NCI-H69 (cell line): ENCODE measurements at regions not wholly inside any gene's neighbourhood (a gene's known extent, or its start where the extent isn't known, plus 50 kb on each side); places are given as distances from the start of the nearest gene placed in this dataset.
A peak's percentile ranks its signal among the peaks of the same experiment; 100 is the strongest.
"Not testable (repeated sequence)": the region's sequence is repeated elsewhere in the genome, so short reads cannot be mapped to it uniquely, and the experiment has no call there.

Experiments
- DNase-seq: peaks from one replicate; lab custom pipeline; 2025; lab: John Stamatoyannopoulos, UW

DNA sequence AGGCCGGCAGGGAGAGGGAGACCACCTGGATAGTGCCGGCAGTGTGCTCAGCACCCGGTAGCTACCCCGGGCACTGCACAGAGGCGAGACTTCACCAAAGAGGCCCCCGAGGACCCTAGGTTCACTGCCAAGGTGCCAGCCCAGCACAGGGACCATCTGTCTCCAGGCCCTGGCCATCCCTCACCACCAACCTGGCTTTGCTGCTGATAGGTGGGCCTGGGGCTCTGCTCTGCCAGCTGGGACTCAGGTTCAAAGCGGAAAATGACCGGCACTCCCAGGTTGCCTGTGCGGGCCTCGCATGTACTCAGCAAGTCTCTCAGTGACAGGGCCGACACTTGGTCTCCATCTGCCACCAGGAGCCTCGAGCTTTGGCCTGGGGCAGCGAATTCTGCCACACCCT is 812.2 kb downstream of the BRD1 start:
- peak; percentile 88 for DNase-seq

DNA sequence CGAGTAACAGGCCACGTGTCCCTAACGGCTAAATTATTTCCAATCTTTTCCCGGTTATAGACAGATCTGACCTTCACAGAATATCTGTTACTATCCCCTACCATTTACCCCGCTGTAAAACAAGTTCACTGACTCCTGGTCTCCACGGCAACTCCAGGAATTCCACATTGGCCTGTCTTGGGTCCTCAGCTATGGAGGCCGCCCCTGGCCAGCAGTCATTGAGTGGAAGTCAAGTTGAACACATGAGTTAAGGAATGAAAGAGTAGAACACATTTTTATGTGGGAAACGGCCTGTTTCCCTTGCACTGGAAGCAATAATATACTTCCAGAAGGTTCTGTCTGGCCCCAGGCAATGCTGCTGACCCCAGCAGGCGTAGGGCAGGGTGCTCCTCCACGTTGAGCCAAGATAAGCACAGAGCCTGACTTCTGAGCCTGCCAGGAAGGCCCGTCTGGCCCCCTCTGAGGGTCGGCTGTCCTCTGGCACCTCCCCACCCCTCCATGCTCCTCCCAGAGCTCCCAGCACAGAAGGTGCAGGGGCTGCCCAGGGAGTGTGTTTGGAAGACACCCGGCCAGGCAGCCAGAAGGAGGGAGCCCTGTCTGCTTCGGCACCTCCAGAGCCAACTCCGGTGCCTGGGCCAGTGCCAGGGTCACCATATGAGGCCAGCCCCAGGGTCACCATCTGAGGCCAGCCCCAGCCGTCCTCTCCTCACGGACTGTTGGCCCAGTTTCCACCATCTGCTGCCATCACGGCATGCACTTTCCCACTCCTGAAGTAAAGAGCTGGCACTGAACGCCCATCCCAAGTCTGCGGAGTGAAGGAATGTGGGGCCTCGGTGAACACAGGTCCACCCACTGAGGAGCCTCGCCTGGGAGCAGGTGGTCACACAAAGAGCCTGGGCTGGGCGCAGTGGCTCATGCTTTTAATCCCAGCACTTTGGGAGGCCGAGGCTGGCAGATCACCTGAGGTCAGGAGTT is 813.2 kb downstream of the BRD1 start:
- DNase-seq: peak; percentile 8

DNA sequence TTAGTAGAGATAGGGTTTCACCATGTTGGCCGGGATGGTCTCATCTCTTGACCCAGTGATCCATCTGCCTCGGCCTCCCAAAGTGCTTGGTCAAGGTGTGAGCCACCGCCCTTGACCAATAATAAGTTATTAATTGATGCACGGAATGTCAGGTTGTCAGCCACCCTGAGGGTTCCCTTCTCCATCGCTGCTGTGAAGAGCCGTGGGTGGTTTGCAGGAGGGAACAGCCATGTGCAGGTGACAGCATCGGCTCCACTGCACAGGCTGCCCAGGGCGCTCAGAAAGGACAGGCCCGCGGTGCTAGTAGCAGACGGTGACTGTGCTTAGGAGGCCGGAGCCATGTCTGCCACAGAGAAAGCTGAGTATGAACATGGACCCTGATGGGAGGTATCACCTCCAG is 814.0 kb downstream of the BRD1 start:
- DNase-seq: no peak

DNA sequence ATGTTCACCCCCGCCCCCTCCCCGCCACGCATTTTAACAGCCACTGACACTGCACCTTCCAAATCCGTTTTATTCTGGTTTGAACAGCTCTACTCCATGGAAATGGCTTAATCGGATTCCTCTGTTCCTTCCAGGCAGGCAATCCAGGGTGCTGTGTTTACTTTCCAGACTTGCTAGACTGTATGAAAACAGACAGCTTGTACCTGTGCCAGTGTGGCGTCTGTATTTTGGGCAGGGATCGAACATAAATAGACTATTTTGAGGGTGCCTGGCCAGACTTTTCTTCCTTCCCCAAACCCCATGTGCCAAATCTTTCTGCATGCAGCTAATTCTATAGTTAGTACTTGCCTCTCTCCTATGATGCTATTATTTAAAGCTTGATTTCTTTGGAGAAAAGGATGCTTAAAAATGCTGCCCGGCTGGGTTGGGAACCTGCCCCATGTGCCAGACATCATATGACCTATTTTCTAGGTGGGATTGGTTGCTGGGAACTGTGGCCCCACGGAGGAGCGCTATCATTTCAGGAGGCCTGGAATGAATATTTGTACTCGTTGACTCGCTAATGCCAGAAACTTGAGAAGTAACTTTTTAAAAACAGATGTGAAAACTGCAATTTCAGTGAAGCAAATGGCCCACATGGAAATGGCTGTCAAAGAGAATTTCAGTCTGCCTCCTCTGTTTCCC is 814.8 kb downstream of the BRD1 start:
- peak; percentile 43 for DNase-seq

DNA sequence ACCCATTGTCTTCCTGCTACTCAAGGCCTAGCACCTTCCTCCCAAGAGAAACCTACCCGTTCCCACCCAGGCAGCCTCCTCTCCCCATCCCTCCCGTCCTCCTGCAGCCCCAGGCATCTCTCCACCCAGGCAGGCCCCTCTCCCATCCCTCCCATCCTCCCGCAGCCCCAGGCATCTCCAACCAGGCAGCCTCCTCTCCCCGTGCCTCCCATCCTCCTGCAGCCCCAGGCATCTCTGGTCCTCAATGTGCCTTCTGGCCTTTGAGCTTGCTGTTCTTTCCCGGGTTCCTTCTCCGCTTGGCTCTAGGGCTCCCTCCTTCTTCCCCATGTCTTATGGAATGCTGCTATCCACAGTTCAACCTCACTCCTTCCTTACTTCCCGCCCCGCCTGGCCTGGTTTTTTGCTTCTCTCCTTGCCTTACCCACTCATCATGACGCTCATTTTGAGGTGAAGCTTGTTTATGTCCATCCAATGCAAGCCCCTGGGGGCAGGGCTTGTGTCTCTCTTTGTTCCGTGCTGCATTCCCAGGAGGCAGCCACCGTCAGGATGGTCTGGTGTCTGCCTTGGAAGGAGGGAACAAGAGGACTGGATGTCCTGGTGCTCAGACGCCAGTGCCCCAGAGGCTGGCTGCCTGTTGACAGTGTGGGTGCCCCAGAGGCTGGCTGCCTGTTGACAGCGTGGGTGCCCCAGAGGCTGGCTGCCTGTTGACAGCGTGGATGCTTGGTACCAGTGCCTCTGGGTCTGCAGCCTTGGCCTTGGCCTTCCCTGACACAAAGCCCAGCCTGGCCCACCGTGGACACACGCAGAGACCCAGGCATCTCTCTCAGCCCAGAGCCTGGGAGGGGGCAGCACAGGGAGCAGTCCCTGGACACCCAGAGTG is 815.7 kb downstream of the BRD1 start:
- no peak for DNase-seq

DNA sequence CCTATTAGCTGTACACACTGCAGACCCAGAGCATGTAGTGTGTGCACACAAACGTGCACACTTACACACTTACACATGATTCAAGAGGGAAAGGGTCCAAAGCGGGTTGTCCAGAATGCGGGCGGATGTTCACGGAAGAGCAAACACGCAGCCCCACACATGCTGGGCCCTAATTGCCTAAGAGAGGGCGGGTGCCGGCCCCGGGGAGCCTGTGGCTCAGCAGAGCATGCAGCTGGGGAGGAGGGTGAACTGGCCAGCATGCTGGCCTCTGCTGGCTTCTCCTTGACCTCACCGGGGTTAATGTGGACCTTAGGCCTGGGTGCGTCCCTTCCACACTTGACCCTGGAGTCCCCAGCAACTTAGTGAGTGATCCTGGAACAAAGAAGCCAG is 816.3 kb downstream of the BRD1 start:
- DNase-seq: peak; percentile 47

DNA sequence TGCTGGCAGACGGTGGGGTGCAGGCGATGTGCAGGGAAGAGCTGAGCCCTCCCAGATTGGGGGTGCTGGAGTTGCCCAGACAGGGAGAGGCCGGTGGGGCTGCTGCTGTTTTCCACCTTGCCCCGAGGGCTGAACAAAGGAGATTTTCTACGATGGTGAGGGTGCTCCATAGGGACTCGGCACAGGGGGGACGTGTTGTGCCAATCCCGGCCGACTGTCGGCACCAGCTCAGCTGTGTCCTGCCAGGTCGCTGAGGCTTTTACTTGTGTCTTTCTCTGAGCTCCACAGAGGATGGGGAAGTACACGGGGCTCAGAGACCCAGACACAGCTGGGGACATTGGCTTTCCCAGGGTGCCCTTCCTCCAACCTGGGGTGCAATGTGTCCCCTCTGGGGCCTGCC is 816.8 kb downstream of the BRD1 start:
- no peak for DNase-seq

DNA sequence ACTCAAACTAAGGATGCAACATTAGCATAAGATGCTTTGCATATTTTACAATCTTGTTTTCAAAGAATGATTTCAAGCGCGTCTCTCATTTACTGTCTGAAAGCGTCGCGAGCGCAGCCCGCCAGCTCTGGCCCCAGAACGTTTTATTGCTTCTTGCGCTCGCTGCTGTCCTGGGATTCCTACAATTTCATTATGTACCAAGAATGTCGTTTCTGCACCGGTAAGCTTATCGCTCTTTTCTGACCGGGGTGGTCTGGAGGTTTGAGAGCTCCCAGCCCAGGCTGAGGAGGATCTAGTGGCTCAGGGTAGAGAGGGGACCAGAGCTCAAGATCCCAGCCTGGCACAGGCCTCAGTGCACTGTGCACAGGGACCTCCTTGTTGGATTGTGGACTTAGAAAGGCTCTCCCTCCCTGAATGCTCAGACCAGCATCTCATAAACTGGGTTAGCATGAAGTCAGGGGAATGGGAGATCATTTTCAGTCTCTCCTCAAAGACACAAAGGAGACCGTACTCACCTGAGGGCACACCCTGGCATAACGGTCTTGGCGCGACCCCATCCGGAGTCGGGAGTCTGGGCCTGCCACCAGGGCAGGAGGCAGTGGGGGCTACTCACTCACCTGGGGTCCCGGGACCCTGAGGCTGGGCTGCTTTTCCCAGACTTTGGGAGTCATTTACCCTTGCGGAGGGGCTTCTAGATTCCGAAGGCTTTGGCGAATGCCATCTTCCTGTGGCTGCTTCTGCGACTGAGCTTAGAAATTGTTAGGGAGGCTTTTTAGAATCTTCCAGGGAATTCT is 817.4 kb downstream of the BRD1 start:
- no peak for DNase-seq

DNA sequence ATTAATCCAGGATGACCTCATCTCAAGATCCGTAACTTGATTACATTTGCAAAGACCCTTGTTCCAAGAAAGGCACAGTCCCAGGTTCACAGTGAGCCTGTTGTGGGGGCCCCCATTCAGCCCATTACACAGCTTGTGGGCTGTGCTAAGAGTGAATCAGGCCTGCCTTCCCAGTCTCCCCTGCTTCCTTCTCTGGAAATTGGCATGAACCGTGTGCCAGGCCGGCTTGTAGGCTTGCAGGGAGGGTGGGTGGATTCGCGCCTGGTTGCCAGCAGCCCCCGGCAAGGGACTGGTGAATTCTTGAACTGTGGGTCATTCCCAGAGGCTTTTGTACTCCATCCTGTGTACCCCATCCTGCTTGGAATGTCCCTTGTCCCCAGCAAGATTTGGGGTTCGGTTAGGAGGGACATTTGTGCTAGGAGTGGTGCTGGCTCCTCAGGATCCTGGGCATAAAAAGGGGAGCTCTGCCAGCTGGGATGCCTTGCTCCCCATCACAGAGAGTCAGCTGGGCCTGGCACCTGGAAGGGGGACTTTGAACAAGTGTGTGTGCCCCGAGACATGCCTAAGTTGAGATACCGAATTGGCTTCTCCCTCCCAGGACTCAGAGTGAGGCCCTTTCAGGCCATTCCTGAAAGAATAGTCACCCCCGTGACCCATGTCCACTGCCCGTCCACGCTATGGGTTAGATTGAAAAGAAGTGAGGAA is 818.2 kb downstream of the BRD1 start:
- DNase-seq: no peak

DNA sequence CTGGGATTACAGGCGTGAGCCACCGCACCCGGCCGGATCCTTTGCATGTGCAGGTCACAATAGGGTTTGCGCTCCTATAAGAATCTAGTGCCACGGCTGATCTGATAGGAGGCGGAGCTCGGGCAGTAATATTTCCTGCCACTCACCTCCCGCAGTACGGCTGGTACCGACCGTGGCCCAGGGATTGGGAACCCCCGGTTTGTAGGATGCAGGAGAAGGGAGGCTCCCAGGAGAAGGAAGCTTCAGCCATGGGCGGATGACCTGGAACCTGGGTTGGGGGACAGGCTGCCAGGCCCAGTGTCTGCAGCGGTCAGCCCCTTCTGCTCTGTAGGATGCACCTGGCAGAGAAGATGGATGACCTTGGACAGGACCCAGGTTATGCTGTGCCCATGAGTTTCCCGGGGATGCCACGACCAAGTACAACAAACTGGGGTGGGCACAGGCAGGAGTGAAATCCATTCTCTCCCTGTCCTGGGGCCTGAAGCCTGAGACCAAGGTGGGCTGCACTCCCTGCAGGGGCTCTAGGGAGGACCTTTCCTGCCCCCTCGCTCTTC is 818.9 kb downstream of the BRD1 start:
- DNase-seq: no peak

DNA sequence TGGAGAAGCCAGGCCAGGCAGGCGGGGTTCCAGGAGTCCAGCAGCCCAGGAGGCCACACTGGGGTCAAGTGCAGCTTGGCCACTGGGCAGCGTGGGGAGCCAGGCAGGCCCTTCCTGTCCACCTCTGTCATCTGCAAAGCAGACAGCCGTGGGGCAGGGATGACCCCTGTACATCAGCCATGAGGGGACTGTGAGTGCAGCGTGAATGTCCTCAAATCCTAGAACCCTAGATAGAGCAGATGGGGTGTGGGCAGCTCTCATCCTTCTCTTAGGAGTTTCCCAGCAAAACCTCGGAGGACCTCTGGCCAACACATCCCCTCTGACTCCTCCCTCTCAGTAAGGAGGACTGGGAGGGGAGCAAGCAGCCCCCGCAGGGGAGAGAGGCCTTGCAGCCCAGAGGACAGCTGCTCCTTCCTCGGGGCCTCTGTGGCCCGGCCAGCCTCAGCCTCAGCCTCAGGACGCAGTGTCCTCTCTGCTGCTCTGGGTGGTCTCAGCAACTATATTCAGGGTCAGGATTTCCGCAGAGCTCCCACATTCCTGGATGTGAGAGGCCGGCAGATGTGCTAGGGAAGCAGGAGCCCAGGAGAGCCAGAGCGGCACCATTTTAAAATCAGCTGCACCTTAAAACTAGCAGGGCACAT is 820.5 kb downstream of the BRD1 start:
- DNase-seq: no peak

DNA sequence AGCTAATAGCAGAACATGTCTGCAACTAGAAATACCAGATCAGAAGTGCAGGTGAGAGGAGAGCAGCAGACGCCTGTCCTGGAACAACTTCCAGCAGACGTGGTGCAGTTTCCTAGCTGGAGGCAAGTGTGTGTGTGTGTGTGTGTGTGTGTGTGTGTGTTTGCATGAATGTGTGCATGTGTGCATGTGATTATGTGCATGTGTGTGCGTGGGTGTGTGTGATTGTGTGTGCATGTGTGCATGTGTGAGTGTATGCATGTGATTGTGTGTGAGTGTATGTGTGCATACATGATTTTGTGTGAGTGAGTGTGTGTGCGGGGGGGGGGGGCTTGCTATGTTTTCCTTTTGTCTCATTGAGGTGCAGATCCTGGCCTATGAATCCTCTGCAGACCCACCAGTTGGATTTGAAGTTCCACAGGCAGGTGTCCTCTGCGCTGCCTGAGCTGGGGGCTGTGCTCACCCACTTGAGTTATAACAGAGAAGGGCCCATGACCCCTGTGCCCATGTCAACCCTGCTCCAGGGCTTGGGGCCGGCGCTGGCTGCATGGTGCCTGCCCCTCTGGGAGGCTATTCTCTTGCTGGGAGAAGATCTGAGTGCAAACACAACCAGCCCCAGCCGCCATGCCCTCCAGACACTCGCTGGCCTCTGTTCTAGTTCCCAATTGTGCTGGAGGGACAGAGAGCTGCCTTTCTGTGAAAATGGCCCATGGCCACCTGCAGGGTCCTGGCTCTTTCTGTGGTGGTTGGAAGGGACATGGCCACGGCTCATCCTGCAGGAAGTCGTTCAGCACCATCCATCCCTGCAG is 821.3 kb downstream of the BRD1 start:
- no peak for DNase-seq

DNA sequence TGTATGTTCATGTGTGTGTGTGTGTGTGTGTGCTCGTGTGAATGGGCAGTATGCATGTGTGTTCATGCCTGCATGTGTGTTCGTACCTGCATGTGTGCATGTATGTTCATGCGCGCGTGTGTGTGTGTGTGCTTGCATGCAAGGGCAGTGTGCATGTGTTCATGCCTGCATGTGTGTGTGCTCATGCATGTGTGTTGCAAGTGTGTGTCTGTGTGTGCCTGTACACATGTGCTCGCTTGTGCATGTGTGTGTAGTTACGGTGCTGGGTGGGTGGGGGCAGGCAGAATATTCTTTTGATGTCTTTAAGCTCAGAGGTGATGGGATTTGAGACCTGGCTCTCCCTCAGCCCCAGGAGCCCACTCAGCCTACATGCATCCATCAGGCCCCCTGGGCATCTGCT is 822.1 kb downstream of the BRD1 start:
- DNase-seq: no peak

DNA sequence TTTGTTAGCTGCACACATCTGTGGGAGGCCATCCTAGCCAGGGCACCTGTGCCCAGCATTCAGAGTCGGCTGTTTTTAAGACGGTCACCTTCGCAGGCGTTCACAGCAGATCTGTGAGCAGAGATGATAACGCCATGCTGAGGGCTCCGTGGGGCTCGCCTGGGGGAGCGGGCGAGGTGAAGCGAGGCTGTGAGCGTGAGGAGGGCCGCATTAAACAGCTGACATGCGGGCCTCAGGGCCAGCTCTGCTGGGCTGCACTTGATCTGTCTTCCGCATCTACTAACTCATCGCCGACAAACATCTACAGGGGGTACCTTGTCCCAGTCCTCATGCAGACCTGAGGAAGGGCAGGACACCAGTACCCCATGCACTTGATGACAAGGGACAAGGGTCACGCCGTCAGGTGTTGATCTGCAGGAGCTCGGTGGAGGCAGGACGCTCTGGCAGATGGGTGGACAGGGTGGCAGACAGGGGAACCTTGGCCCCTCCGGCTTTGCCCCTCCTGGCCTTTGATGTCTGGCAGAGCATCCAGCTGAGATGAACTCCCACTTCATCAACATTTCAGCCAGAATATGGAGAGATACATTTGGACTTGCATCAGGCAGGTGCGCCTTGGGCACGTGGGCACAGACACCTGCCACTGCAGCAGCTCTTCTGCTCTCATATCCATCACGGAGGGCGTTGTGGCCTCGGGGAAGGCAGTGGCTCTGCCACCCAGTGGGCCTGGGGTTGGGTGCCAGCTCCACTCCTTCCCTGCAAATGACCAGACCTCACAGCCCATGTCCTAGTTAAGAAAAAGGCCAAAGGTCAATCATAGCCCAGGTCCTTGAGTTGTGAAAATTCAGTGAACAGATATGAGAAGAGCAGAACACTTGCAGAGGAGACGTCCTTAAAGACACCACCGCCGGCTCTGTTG is 822.9 kb downstream of the BRD1 start:
- no peak for DNase-seq

DNA sequence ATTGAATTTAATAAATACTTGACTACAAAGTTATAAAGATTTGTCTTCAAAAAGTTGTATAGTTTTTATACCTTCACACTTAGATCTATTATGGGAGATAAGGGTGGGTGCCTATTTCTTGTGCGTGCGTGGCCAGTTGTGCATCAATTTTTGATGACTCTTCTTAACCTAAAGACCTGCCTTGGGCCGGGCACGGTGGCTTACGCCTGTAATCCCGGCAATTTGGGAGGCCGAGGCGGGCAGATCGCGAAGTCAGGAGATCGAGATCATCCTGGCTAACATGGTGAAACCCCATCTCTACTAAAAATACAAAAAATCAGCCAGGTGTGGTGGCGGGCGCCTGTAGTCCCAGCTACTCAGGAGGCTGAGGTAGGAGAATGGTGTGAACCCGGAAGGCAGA is 830.1 kb downstream of the BRD1 start:
- not testable (repeated sequence) for DNase-seq

DNA sequence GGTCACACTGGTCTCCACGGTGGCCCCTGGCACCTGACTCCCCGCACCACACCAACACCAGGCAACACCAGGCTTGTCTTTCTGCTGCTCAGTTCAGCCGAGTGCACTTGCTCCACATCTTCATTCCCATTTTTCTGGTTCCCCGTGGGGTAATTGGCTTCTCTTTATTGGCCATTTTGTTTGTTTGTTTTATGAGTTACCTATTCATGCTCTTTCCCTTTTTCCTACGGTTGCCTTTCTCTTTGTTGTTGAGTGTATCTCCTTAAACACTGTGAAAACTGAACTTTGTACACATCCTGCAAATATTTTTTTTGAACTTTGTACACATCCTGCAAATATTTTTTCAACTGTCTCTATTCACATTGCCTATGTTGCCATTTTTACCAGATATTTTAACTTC is 834.0 kb downstream of the BRD1 start:
- no peak for DNase-seq

DNA sequence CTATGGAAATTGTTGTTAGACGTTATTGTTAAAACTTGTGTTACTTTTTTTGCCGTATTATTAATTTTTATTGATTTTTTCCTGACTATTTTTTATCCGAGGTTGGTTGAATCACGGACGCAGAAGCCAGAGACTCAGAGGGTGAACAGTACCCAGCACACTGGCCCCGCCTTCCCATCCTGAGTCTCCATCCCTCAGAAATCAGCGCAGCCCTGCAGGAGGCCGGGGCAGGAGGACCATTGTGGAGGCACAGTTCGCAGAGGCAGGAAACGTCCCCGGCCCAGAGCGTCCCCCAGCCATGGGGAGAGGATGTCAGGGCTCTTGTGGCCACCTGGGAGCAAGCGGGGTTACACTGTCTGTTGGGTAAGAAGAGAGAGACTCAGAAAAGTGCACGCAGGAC is 843.0 kb downstream of the BRD1 start:
- no peak for DNase-seq

DNA sequence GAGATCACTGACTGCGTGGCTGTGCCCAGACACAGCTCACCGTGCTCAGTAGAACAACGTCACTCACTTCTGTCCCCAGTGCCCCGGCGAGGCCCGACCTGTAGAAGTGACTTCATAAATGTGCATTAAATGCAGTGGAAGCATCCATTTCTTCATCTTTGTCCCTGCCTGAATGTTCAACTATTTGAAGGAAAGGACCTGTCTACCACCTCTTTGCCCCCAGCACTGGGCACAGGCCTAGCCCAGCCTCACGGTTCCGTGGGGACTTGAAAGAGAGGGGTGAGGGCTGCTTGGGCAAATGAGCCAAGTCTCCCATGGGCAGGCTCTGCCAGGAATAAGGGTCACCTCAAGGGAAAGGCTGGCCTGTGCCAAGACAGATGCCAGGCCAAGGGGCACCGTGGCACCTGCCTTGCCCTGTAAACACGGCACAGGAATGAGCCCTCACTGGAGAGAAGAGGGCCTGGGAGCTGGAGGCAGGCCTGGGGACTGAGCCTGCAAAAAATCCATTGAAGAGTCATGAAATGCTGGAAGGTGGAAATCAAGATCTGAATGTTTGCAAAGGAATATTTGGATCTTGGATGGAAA is 845.3 kb downstream of the BRD1 start:
- no peak for DNase-seq
